HepG2 (cell line): ENCODE measurements at regions not wholly inside any gene's neighbourhood (a gene's known extent, or its start where the extent isn't known, plus 50 kb on each side); places are given as distances from the start of the nearest gene placed in this dataset.

Source experiments
- CREM ChIP-seq, 2 experiments: sonication (generic) in 1 of 2; formaldehyde crosslinking in 1 of 2; IDR thresholded peaks; 2 replicates each; pipeline versions ENCODE4 v1.4.0 to v1.6.1; 2016 to 2020; ENCODE audit warnings: antibody characterized with exemption in 1 of 2, mild to moderate bottlenecking in 1 of 2, missing genetic modification reagents in 1 of 2
- POLR2A ChIP-seq, 2 experiments: IDR thresholded peaks; 2 replicates each; pipeline ENCODE4 v1.6.1; 2011; ENCODE audit warnings: low read depth in 2 of 2, low read length in 2 of 2, mild to moderate bottlenecking in 1 of 2, moderate library complexity in 1 of 2; ENCODE audit not compliant: insufficient read depth in 1 of 2
- RBM22 ChIP-seq: fragments of 200-400 bp; formaldehyde crosslinking; optimal IDR thresholded peaks from 2 replicates; pipeline ENCODE3; 2017; ENCODE audit warnings: mild to moderate bottlenecking, low read length, moderate library complexity
- SIN3A ChIP-seq: IDR thresholded peaks from 2 replicates; pipeline ENCODE4 v1.6.1; 2011; ENCODE audit warnings: low read depth, mild to moderate bottlenecking, control low read depth, low read length, borderline replicate concordance
- SP1 ChIP-seq, 2 experiments: fragments of 450-650 bp in 1 of 2; sonication (generic) in 1 of 2; formaldehyde crosslinking in 1 of 2; IDR thresholded peaks; 2 replicates each; pipeline versions ENCODE4 v1.4.0 to v1.6.1; 2016 to 2020; ENCODE audit warnings: missing genetic modification reagents in 1 of 2
- TCF12 ChIP-seq, 2 experiments: fragments of 450-650 bp in 1 of 2; sonication (generic) in 1 of 2; formaldehyde crosslinking in 1 of 2; IDR thresholded peaks; 2 replicates each; pipeline versions ENCODE4 v1.6.1 to v1.8.0; 2017 to 2022; ENCODE audit warnings: antibody characterized with exemption in 1 of 2, mild to moderate bottlenecking in 1 of 2, missing genetic modification reagents in 1 of 2, moderate library complexity in 1 of 2
- TFE3 ChIP-seq: IDR thresholded peaks from 2 replicates; pipeline ENCODE4 v1.6.1; 2016
- ZNF580 ChIP-seq: IDR thresholded peaks from 2 replicates; pipeline ENCODE4 v1.6.1; 2016; ENCODE audit warnings: low read depth, borderline replicate concordance
- ZNF891 ChIP-seq: sonication (generic); formaldehyde crosslinking; IDR thresholded peaks from 2 replicates; pipeline ENCODE4 v1.5.0; 2020; ENCODE audit warnings: mild to moderate bottlenecking, missing genetic modification reagents

GRCh38 chr18:66707473-66707872 lies 103.6 kb upstream of the CDH19 start:
- no peak for TF ChIP-seq POLR2A (IDR thresholded peaks at IDR 0.05; ENCODE audit: insufficient read depth in 1 of 2, low read depth in 2 of 2, low read length in 2 of 2)
- TF ChIP-seq TFE3 (CRISPR knock-in tag): no peak
- TF ChIP-seq ZNF891 (CRISPR knock-in tag): no peak
- no peak for TF ChIP-seq TCF12 (IDR thresholded peaks at IDR 0.05)
- TF ChIP-seq TCF12 (CRISPR knock-in tag; IDR thresholded peaks at IDR 0.05): no peak
- no peak for TF ChIP-seq ZNF580
- TF ChIP-seq SP1 (IDR thresholded peaks at IDR 0.05): no peak
- TF ChIP-seq SP1 (CRISPR knock-in tag; IDR thresholded peaks at IDR 0.05): no peak
- TF ChIP-seq RBM22: no peak
- TF ChIP-seq SIN3A: no peak
- TF ChIP-seq CREM (IDR thresholded peaks at IDR 0.05): no peak
- no peak for TF ChIP-seq CREM (CRISPR knock-in tag; IDR thresholded peaks at IDR 0.05)
